OCI-LY3 (cell line): ENCODE measurements at regions not wholly inside any gene's neighbourhood (a gene's known extent, or its start where the extent isn't known, plus 50 kb on each side); places are given as distances from the start of the nearest gene placed in this dataset.

ENCODE experiments used
- EZH2phosphoT487 ChIP-seq: fragments of 200-600 bp; shearing (Covaris generic); IDR thresholded peaks from 2 replicates; pipeline ENCODE4 v1.6.1; 2018; ENCODE audit warnings: antibody characterized with exemption, mixed run types, low read depth
- TF ChIP-seq, protein P1 (sequence below): fragments of 200-600, 300-600 bp; sonication (generic); IDR thresholded peaks from 2 replicates; pipeline ENCODE4 v1.5.1; 2014; ENCODE audit warnings: antibody characterized with exemption, low read length, low read depth

DNA sequence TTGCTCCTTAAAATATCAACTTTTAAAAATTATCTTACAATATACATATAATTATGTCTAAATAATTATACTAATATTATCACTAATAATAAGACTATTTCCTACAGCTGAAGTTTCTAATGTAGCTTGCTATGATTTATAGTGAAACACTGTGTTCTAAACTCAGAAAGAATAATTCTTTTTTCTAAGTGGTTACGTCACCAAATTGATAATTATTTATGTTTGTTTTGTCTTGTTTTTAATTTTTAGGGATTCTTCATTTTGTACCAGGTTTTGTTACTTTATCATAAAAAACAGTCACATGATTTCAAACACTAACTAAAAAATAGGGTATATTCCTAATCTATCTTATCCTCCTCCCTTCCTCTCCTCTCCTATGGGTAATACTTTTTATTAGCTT is 662.1 kb downstream of the FRK start:
- TF ChIP-seq, protein P1, sequence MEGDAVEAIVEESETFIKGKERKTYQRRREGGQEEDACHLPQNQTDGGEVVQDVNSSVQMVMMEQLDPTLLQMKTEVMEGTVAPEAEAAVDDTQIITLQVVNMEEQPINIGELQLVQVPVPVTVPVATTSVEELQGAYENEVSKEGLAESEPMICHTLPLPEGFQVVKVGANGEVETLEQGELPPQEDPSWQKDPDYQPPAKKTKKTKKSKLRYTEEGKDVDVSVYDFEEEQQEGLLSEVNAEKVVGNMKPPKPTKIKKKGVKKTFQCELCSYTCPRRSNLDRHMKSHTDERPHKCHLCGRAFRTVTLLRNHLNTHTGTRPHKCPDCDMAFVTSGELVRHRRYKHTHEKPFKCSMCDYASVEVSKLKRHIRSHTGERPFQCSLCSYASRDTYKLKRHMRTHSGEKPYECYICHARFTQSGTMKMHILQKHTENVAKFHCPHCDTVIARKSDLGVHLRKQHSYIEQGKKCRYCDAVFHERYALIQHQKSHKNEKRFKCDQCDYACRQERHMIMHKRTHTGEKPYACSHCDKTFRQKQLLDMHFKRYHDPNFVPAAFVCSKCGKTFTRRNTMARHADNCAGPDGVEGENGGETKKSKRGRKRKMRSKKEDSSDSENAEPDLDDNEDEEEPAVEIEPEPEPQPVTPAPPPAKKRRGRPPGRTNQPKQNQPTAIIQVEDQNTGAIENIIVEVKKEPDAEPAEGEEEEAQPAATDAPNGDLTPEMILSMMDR, result no peak
- no peak for TF ChIP-seq EZH2phosphoT487
